Tibial nerve (tissue), 4 donors: ENCODE measurements at regions not wholly inside any gene's neighbourhood (a gene's known extent, or its start where the extent isn't known, plus 50 kb on each side); places are given as distances from the start of the nearest gene placed in this dataset.

Experiments used
- DNase-seq, 2 donors: peaks; one replicate each; pipeline ENCODE4 v3.0.0-alpha.2; 2019; ENCODE audit warnings: low spot score in 2 of 2
- H3K27ac ChIP-seq, 4 donors: fragments of 200-600 bp; sonication (generic) in 3 of 4; one replicate each; pipeline ENCODE4 v1.5.1; 2017 to 2019; ENCODE audit warnings: mild to moderate bottlenecking in 1 of 4
- H3K27me3 ChIP-seq, 2 donors: fragments of 200-600 bp; sonication (generic) in 1 of 2; one replicate each; pipeline versions ENCODE4 v1.5.1 to v1.6.0; 2017 to 2019
- H3K36me3 ChIP-seq, 3 donors: fragments of 200-600 bp; sonication (generic); one replicate each; pipeline ENCODE4 v1.5.1; 2018 to 2019
- H3K4me1 ChIP-seq, 4 donors: fragments of 200-600 bp; sonication (generic) in 3 of 4; one replicate each; pipeline ENCODE4 v1.5.1; 2017 to 2019
- H3K4me3 ChIP-seq, 4 donors: fragments of 200-600 bp; sonication (generic) in 3 of 4; one replicate each; pipeline ENCODE4 v1.5.1; 2017 to 2019; ENCODE audit warnings: mild to moderate bottlenecking in 1 of 4, moderate library complexity in 1 of 4
- H3K9me3 ChIP-seq, 4 donors: fragments of 200-600 bp; sonication (generic) in 3 of 4; one replicate each; pipeline ENCODE4 v1.5.1; 2017 to 2019
- EP300 ChIP-seq, 2 donors: sonication (generic); formaldehyde crosslinking; IDR thresholded peaks; one replicate each; pipeline ENCODE4 v1.6.1; 2017; ENCODE audit warnings: antibody characterized with exemption in 2 of 2, mild to moderate bottlenecking in 1 of 2
- POLR2A ChIP-seq, 2 donors: fragments of 450-650 bp; IDR thresholded peaks; one replicate each; pipeline ENCODE4 v1.6.1; 2017; ENCODE audit warnings: antibody characterized with exemption in 2 of 2, mild to moderate bottlenecking in 2 of 2, moderate library complexity in 2 of 2
- WGBS, 2 donors: methylation state at CpG; one replicate each; pipeline ENCODE4 v1.1.5; 2018; 5-methylcytosine and 5-hydroxymethylcytosine counted together
- TF ChIP-seq, protein P1 (sequence below), 5 experiments: fragments of 200-600 bp in 3 of 5; fragments of 450-650 bp in 2 of 5; sonication (generic) in 3 of 5; IDR thresholded peaks; one replicate each; pipeline ENCODE4 v1.5.1; 2016 to 2019; ENCODE audit warnings: antibody characterized with exemption in 5 of 5, mild to moderate bottlenecking in 3 of 5, moderate library complexity in 2 of 5

DNA sequence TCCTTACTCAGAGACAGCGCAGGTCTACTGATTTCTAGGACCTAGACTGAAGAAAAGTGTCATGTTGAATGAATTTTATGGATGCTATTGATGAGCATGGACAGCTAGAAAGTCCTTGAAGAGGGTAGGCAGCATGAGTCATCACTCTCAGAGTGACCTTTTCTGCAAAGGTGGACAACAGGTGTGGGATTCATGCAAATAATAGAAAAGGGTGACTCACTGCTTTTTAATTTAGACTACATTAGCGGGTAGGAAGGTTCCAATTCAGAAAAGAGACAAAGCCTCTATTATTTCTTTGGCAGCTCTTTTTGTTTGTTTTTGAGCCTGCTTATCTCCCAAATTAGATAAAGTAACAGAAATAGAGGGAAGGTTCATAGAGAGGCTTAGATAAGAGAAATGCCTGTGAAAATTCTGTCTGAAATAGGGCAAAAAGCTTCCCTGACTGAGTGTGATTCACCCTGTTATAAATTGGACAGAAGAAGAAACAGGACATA, 191.4 kb downstream of the TENT5A start:
- DNase-seq = no peak
- Histone ChIP-seq H3K4me1 (peaks cover 0 to 44% (median 7%) of the 10 kb centered on the region in 4 donors), H3K9me3 (no peaks in the 10 kb centered on the region), H3K27me3 (no peaks in the 10 kb centered on the region), H3K36me3 (no peaks in the 10 kb centered on the region), H3K4me3 (peak overlapping the region in 1 of 4 donors; percentile 10), H3K27ac (peak overlapping the region in 2 of 4 donors; percentile 73 to 85)
- WGBS, 2 donors = 63 to 74% methylated on average over 2 of the region's 2 CpGs
- no peak for TF ChIP-seq EP300 (IDR thresholded peaks at IDR 0.05)

DNA sequence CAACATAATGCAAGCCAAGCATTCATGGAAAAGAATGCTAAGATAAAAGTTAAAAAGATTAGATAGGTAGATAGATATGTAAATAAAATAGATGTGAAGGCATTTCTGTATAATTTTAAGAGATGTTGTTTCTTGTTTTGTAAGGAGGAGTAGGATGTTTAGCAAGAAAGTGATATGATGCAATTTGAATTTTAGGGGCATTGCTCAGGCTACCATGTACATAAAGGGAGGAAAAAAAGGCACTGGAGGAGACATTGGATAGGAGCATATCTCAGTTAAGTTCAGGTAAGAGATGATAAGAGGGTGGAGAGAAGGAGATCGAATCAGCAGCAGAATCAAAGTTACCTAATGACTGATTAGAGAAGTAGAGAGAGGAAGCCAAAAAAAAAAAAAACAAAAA, 194.7 kb downstream of the TENT5A start:
- no peaks in the 10 kb centered on the region for H3K36me3 ChIP-seq
- no peak for TF ChIP-seq EP300 (IDR thresholded peaks at IDR 0.05)
- TF ChIP-seq, protein P1, sequence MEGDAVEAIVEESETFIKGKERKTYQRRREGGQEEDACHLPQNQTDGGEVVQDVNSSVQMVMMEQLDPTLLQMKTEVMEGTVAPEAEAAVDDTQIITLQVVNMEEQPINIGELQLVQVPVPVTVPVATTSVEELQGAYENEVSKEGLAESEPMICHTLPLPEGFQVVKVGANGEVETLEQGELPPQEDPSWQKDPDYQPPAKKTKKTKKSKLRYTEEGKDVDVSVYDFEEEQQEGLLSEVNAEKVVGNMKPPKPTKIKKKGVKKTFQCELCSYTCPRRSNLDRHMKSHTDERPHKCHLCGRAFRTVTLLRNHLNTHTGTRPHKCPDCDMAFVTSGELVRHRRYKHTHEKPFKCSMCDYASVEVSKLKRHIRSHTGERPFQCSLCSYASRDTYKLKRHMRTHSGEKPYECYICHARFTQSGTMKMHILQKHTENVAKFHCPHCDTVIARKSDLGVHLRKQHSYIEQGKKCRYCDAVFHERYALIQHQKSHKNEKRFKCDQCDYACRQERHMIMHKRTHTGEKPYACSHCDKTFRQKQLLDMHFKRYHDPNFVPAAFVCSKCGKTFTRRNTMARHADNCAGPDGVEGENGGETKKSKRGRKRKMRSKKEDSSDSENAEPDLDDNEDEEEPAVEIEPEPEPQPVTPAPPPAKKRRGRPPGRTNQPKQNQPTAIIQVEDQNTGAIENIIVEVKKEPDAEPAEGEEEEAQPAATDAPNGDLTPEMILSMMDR (IDR thresholded peaks at IDR 0.05) = no peak
- no peak for TF ChIP-seq POLR2A (IDR thresholded peaks at IDR 0.05)
- 94% methylated on average over 1 of the region's 1 CpG for WGBS, 2 donors
- no peak overlapping the region for H3K27ac ChIP-seq
- no peak for DNase-seq
- peaks cover 0 to 46% (median 10%) of the 10 kb centered on the region in 4 donors for H3K4me1 ChIP-seq
- H3K4me3 ChIP-seq = no peak overlapping the region
- H3K9me3 ChIP-seq = no peaks in the 10 kb centered on the region
- no peaks in the 10 kb centered on the region for H3K27me3 ChIP-seq

DNA sequence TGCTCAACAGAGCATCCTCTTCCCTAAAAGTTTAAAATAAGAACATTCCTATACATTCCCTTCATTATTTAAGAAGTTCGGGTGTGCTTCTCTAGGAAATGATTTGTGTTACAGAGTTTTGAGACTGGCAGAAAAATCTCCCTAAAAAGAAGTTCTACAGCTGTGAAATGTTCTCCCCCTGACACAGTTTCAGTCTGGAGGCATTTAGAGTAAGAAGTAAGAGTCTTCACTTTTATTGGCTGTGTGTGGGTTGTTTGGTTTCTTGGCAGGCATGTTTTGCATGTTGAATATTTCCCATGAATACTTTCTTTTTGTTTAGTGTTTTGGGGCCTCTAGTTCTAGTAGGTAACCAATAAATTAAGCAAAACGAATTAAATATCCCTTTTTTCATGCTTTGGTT, 195.9 kb downstream of the TENT5A start:
- no peak overlapping the region for H3K4me3 ChIP-seq
- 19 to 20% methylated on average over 2 of the region's 2 CpGs for WGBS, 2 donors
- no peaks in the 10 kb centered on the region for H3K27me3 ChIP-seq
- DNase-seq = no peak
- peaks cover 0 to 43% (median 10%) of the 10 kb centered on the region in 4 donors for H3K4me1 ChIP-seq
- no peaks in the 10 kb centered on the region for H3K36me3 ChIP-seq
- TF ChIP-seq, protein P1 (IDR thresholded peaks at IDR 0.05) = no peak
- TF ChIP-seq EP300 (IDR thresholded peaks at IDR 0.05) = no peak
- TF ChIP-seq POLR2A (IDR thresholded peaks at IDR 0.05) = no peak
- no peaks in the 10 kb centered on the region for H3K9me3 ChIP-seq
- peak overlapping the region in 2 of 4 donors; percentile 31 to 49 for H3K27ac ChIP-seq

DNA sequence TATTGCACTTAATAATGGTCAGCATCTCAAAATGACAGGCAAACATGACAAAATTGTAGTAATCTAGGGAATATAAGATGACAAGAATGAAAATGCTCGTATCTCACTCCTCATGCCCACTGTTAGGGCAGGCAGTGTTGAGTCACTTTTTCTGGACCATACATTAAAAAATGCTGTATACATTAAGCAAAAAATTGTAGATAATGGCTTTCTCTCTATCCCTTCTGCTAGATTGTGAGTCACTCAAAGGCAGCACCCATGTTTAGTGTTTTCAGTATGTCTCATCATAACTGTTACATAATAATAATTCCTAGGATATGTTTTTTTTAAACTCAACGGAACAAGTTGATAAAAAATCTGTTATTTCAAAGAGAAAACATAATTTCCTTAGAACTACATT, 199.3 kb downstream of the TENT5A start:
- H3K4me1 ChIP-seq = peaks cover 0 to 35% (median 3%) of the 10 kb centered on the region in 4 donors
- no peak for TF ChIP-seq EP300 (IDR thresholded peaks at IDR 0.05)
- TF ChIP-seq, protein P1 (IDR thresholded peaks at IDR 0.05) = no peak
- TF ChIP-seq POLR2A (IDR thresholded peaks at IDR 0.05) = no peak
- no peak overlapping the region for H3K27ac ChIP-seq
- 59 to 70% methylated on average over 2 of the region's 2 CpGs for WGBS, 2 donors
- no peak overlapping the region for H3K4me3 ChIP-seq
- H3K27me3 ChIP-seq = no peaks in the 10 kb centered on the region
- no peak for DNase-seq
- H3K9me3 ChIP-seq = no peaks in the 10 kb centered on the region
- no peaks in the 10 kb centered on the region for H3K36me3 ChIP-seq

GRCh38 chr6:81552644-81553043, 199.8 kb downstream of the TENT5A start:
- Histone ChIP-seq H3K4me3 (no peak overlapping the region), H3K27ac (no peak overlapping the region), H3K36me3 (no peaks in the 10 kb centered on the region), H3K4me1 (peaks cover 0 to 34% (median 3%) of the 10 kb centered on the region in 4 donors), H3K9me3 (no peaks in the 10 kb centered on the region), H3K27me3 (no peaks in the 10 kb centered on the region)
- WGBS, 2 donors = 55 to 57% methylated on average over 3 of the region's 3 CpGs
- TF ChIP-seq POLR2A (IDR thresholded peaks at IDR 0.05) (no peak), EP300 (IDR thresholded peaks at IDR 0.05) (no peak)
- TF ChIP-seq, protein P1 (IDR thresholded peaks at IDR 0.05) = no peak
- no peak for DNase-seq

DNA sequence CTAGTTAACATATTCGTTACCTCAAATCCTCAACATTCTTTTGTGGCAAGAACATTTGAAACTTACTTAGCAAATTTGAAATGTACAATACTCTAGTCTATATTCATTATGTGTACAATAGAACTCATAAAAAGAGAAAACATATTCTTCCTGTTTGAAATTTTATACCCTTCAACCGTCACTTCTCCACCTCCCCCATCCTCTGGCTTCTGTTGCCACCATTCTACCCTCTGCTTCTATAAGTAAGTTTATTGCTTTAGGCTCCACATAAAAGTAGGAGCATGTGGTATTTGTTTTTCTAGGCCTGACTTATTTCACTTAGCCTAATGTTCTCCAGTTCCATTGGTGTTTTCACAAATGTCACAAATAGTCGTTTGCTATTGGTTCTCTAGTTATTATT, 205.3 kb downstream of the TENT5A start:
- Histone ChIP-seq H3K27ac (no peak overlapping the region), H3K9me3 (no peaks in the 10 kb centered on the region), H3K36me3 (no peaks in the 10 kb centered on the region), H3K27me3 (no peaks in the 10 kb centered on the region), H3K4me3 (no peak overlapping the region), H3K4me1 (peaks cover 0 to 3% (median 0%) of the 10 kb centered on the region in 4 donors)
- WGBS, 2 donors = 89 to 90% methylated on average over 3 of the region's 3 CpGs
- DNase-seq = no peak
- TF ChIP-seq, protein P1 (IDR thresholded peaks at IDR 0.05) = no peak
- no peak for TF ChIP-seq POLR2A (IDR thresholded peaks at IDR 0.05)
- no peak for TF ChIP-seq EP300 (IDR thresholded peaks at IDR 0.05)
